OCI-LY3 (cell line): ENCODE measurements at regions not wholly inside any gene's neighbourhood (a gene's known extent, or its start where the extent isn't known, plus 50 kb on each side); places are given as distances from the start of the nearest gene placed in this dataset.

ENCODE experiments used
- CTCF ChIP-seq: fragments of 200-600, 300-600 bp; sonication (generic); IDR thresholded peaks from 2 replicates; pipeline ENCODE4 v1.5.1; 2014; ENCODE audit warnings: antibody characterized with exemption, low read length, low read depth
- EZH2phosphoT487 ChIP-seq: fragments of 200-600 bp; shearing (Covaris generic); IDR thresholded peaks from 2 replicates; pipeline ENCODE4 v1.6.1; 2018; ENCODE audit warnings: antibody characterized with exemption, mixed run types, low read depth

- TF ChIP-seq EZH2phosphoT487 (no peak), CTCF (no peak)
Measured at GRCh38 chr5:36495611-36496010, 110.8 kb upstream of the SLC1A3 start.
